ENCODE measurements at regions not wholly inside any gene's neighbourhood (a gene's known extent, or its start where the extent isn't known, plus 50 kb on each side); places are given as distances from the start of the nearest gene placed in this dataset.
"Not testable (repeated sequence)": the region's sequence is repeated elsewhere in the genome, so short reads cannot be mapped to it uniquely, and the experiment has no call there.

DNA sequence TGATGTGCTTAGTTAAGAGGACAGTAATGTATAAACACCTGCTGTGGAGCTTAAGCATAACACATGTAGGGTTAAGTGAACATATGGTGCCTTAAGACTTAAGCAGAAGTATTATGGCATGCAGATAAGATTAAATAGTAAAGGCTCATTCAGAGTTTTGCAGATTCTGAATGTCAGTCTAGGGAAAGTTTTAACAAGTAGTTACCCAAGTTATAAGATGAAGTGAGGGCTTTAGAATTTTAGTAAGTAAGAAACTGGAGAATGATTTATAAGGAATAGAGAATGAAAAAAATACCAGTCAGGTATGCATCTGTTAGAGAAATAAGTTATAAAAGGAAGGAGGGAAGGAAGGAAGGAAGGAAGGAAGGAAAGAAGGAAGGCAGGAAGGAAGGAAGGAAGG, 902.1 kb downstream of the TRAM1L1 start:
- no peak for DNase-seq (ENCODE audit: low read depth in 1 of 2, low spot score in 1 of 2)
- H3K27ac ChIP-seq (replicated peaks), result no peak overlapping the region
- no peak overlapping the region for H3K4me3 ChIP-seq (replicated peaks; ENCODE audit: insufficient read depth, low read length)
- no peaks in the 10 kb centered on the region for H3K27me3 ChIP-seq (ENCODE audit: insufficient read depth, poor library complexity, severe bottlenecking)
- TF ChIP-seq, protein P1, sequence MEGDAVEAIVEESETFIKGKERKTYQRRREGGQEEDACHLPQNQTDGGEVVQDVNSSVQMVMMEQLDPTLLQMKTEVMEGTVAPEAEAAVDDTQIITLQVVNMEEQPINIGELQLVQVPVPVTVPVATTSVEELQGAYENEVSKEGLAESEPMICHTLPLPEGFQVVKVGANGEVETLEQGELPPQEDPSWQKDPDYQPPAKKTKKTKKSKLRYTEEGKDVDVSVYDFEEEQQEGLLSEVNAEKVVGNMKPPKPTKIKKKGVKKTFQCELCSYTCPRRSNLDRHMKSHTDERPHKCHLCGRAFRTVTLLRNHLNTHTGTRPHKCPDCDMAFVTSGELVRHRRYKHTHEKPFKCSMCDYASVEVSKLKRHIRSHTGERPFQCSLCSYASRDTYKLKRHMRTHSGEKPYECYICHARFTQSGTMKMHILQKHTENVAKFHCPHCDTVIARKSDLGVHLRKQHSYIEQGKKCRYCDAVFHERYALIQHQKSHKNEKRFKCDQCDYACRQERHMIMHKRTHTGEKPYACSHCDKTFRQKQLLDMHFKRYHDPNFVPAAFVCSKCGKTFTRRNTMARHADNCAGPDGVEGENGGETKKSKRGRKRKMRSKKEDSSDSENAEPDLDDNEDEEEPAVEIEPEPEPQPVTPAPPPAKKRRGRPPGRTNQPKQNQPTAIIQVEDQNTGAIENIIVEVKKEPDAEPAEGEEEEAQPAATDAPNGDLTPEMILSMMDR (IDR thresholded peaks at IDR 0.05; ENCODE audit: insufficient read depth, low read length), result no peak
- TF ChIP-seq, protein P2, sequence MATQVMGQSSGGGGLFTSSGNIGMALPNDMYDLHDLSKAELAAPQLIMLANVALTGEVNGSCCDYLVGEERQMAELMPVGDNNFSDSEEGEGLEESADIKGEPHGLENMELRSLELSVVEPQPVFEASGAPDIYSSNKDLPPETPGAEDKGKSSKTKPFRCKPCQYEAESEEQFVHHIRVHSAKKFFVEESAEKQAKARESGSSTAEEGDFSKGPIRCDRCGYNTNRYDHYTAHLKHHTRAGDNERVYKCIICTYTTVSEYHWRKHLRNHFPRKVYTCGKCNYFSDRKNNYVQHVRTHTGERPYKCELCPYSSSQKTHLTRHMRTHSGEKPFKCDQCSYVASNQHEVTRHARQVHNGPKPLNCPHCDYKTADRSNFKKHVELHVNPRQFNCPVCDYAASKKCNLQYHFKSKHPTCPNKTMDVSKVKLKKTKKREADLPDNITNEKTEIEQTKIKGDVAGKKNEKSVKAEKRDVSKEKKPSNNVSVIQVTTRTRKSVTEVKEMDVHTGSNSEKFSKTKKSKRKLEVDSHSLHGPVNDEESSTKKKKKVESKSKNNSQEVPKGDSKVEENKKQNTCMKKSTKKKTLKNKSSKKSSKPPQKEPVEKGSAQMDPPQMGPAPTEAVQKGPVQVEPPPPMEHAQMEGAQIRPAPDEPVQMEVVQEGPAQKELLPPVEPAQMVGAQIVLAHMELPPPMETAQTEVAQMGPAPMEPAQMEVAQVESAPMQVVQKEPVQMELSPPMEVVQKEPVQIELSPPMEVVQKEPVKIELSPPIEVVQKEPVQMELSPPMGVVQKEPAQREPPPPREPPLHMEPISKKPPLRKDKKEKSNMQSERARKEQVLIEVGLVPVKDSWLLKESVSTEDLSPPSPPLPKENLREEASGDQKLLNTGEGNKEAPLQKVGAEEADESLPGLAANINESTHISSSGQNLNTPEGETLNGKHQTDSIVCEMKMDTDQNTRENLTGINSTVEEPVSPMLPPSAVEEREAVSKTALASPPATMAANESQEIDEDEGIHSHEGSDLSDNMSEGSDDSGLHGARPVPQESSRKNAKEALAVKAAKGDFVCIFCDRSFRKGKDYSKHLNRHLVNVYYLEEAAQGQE (IDR thresholded peaks at IDR 0.05; ENCODE audit: insufficient replicate concordance, low read depth), result no peak
- no peak for TF ChIP-seq GABPA (IDR thresholded peaks at IDR 0.05; ENCODE audit: low read depth)
- TF ChIP-seq SPI1 (IDR thresholded peaks at IDR 0.05; ENCODE audit: borderline replicate concordance, low read depth), result no peak
- TF ChIP-seq POLR2AphosphoS5 (IDR thresholded peaks at IDR 0.05; ENCODE audit: low read depth), result no peak

DNA sequence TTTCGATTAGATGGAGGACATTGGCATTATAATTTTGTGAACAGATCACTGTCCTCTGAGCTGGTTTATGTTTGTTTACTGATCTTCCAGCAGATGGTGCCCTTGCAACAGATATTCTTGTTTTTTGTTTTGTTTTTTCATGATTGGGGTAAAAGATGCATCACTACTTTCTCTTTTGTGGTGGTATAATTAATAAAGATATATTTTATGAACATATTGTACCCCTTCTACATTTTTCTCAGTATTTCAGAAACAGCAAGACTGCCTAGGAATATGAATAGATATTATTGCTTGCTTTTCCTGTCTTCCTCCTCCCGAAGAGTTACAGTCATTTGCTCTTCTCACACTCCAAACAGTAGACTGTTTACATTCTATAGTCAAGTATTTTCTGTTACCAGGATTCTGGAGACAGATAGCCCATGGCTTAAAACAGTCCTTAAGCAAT, 905.2 kb downstream of the TRAM1L1 start:
- no peak overlapping the region for H3K4me3 ChIP-seq (replicated peaks; ENCODE audit: insufficient read depth, low read length)
- no peak overlapping the region for H3K27ac ChIP-seq (replicated peaks)
- DNase-seq (ENCODE audit: low read depth in 1 of 2, low spot score in 1 of 2), result no peak
- TF ChIP-seq, protein P2 (IDR thresholded peaks at IDR 0.05; ENCODE audit: insufficient replicate concordance, low read depth), result no peak
- H3K27me3 ChIP-seq (ENCODE audit: insufficient read depth, poor library complexity, severe bottlenecking), result no peaks in the 10 kb centered on the region

DNA sequence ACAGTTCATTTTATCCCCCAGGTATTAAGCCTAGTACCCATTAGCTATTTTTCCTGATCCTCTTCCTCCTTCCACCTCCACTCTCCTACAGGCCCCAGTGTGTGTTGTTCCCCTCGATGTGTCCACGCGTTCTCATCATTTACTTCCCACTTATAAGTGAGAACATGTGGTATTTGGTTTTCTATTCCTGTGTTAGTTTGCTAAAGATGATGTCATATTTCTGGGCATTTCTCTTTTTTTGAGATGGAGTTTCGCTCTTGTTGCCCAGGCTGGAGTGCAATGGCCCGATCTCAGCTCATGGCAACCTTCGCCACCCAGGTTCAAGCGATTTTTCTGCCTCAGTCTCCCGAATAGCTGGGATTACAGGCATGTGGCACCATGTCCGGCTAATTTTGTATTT, 934.0 kb downstream of the TRAM1L1 start:
- not testable (repeated sequence) for DNase-seq (ENCODE audit: low read depth in 1 of 2, low spot score in 1 of 2); H3K27me3 ChIP-seq (ENCODE audit: insufficient read depth, poor library complexity, severe bottlenecking); H3K27ac ChIP-seq (replicated peaks); H3K4me3 ChIP-seq (replicated peaks; ENCODE audit: insufficient read depth, low read length)

DNA sequence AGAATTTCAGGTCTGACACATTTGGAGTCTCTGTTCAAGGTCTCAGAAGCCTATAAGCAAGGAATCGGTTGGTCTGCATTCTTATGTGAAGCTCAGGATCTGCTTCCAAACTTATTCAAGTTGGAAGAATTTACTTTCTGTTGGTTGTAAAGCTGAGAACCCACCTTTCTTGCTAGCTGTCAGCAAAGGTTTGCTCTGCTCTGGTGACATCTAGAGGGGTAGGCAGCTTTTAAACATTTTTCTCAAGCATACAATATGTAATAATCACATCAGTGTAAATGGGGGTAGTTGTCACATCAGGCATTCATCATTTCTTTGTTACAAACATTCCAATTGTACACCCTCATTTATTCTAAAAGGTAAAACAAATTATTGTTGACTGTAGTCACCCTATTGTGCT, 935.2 kb downstream of the TRAM1L1 start:
- Histone ChIP-seq H3K4me3 (replicated peaks; ENCODE audit: insufficient read depth, low read length) (no peak overlapping the region), H3K27ac (replicated peaks) (no peak overlapping the region), H3K27me3 (ENCODE audit: insufficient read depth, poor library complexity, severe bottlenecking) (no peaks in the 10 kb centered on the region)
- no peak for DNase-seq (ENCODE audit: low read depth in 1 of 2, low spot score in 1 of 2)
- no peak for TF ChIP-seq POLR2AphosphoS5 (IDR thresholded peaks at IDR 0.05; ENCODE audit: low read depth)

DNA sequence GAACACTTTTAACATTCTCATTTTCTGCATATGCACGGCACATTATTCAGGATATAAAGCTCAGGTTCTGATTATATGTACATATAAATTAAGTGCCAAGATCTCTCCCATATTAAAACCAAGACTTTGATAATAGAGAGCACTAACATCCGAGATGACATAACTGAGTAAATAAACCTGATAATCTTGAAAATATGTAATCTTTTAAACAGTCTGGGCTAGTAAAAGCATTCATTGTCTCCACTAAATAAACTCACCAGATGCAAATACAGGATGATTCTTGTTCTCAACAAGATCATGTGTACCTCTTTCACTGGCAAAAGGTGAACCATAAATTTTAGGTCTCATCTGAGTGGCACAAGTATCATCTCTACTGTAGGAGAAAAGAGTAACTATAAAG, 942.2 kb downstream of the TRAM1L1 start:
- no peak overlapping the region for H3K27ac ChIP-seq (replicated peaks)
- no peaks in the 10 kb centered on the region for H3K27me3 ChIP-seq (ENCODE audit: insufficient read depth, poor library complexity, severe bottlenecking)
- TF ChIP-seq POLR2AphosphoS5 (IDR thresholded peaks at IDR 0.05; ENCODE audit: low read depth), result no peak
- no peak for TF ChIP-seq SPI1 (IDR thresholded peaks at IDR 0.05; ENCODE audit: borderline replicate concordance, low read depth)
- TF ChIP-seq, protein P1 (IDR thresholded peaks at IDR 0.05; ENCODE audit: insufficient read depth, low read length), result no peak
- TF ChIP-seq GABPA (IDR thresholded peaks at IDR 0.05; ENCODE audit: low read depth), result no peak
- TF ChIP-seq, protein P2 (IDR thresholded peaks at IDR 0.05; ENCODE audit: insufficient replicate concordance, low read depth), result no peak
- DNase-seq (ENCODE audit: low read depth in 1 of 2, low spot score in 1 of 2), result no peak
- H3K4me3 ChIP-seq (replicated peaks; ENCODE audit: insufficient read depth, low read length), result no peak overlapping the region

Measured in HL-60 (cell line).